ENCODE measurements at regions not wholly inside any gene's neighbourhood (a gene's known extent, or its start where the extent isn't known, plus 50 kb on each side); places are given as distances from the start of the nearest gene placed in this dataset.

DNA sequence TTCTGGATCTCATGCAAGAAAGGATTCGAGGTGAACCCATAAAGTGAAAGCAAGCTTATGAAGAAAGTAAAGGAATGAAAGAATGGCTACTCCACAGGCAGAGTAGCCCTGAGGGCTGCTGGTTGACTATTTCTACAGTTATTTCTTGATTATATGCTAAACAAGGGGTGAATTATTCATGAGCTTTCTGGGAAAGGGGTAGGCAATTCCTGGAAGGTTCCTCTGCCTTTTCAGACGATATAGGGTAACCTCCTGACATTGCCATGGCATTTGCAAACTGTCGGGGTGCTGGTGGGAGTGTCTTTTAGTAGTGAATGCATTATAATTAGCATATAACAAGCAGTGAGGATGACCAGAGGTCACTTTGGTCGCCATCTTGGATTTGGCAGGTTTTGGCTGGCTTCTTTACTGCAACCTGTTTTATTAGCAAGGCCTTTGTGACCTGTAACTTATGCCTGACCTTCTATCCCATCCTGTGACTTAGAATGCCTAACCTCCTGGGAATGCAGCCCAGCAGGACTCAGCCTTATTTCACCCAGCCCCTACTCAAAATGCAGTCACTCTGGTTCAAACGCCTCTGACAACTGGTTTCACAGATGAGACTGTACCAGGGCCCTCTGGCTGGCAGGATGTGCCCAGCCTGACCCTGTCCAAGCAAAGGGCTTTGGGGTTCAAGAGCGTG, 157.7 kb upstream of the SFSWAP start:
- TF ChIP-seq, protein P1, sequence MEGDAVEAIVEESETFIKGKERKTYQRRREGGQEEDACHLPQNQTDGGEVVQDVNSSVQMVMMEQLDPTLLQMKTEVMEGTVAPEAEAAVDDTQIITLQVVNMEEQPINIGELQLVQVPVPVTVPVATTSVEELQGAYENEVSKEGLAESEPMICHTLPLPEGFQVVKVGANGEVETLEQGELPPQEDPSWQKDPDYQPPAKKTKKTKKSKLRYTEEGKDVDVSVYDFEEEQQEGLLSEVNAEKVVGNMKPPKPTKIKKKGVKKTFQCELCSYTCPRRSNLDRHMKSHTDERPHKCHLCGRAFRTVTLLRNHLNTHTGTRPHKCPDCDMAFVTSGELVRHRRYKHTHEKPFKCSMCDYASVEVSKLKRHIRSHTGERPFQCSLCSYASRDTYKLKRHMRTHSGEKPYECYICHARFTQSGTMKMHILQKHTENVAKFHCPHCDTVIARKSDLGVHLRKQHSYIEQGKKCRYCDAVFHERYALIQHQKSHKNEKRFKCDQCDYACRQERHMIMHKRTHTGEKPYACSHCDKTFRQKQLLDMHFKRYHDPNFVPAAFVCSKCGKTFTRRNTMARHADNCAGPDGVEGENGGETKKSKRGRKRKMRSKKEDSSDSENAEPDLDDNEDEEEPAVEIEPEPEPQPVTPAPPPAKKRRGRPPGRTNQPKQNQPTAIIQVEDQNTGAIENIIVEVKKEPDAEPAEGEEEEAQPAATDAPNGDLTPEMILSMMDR (IDR thresholded peaks at IDR 0.05; ENCODE audit: insufficient read depth, low read length) = no peak
- no peak for TF ChIP-seq SPI1 (IDR thresholded peaks at IDR 0.05; ENCODE audit: borderline replicate concordance, low read depth)
